ENCODE measurements at regions not wholly inside any gene's neighbourhood (a gene's known extent, or its start where the extent isn't known, plus 50 kb on each side); places are given as distances from the start of the nearest gene placed in this dataset.

DNA sequence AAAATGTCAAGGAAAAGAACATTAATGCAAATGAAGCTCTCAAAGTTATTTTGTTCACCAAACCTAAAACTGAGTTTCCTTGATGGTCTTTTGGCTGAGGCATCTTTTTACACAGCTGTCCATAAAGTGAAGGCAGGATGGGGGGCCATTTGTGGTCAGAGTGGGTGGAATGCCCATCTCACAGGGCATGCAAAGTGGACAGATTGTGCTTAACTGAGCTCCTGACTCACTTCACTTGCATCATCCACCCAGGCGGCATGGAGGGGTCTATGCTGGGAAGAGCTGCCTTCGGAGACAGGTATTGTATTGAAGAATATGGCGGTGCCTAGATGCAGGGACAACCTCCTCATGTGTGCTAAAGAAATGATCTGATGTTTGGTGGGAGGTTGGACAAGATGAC is 905.3 kb downstream of the KCNMA1 start:
- TF ChIP-seq, protein P1, sequence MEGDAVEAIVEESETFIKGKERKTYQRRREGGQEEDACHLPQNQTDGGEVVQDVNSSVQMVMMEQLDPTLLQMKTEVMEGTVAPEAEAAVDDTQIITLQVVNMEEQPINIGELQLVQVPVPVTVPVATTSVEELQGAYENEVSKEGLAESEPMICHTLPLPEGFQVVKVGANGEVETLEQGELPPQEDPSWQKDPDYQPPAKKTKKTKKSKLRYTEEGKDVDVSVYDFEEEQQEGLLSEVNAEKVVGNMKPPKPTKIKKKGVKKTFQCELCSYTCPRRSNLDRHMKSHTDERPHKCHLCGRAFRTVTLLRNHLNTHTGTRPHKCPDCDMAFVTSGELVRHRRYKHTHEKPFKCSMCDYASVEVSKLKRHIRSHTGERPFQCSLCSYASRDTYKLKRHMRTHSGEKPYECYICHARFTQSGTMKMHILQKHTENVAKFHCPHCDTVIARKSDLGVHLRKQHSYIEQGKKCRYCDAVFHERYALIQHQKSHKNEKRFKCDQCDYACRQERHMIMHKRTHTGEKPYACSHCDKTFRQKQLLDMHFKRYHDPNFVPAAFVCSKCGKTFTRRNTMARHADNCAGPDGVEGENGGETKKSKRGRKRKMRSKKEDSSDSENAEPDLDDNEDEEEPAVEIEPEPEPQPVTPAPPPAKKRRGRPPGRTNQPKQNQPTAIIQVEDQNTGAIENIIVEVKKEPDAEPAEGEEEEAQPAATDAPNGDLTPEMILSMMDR (conservative IDR thresholded peaks at IDR 0.05; ENCODE audit: low read depth, low read length) = no peak
- no peak for TF ChIP-seq EZH2 (IDR thresholded peaks at IDR 0.05; ENCODE audit: low read length, unreplicated experiment)
- no peak for TF ChIP-seq EZH2phosphoT487 (IDR thresholded peaks at IDR 0.05; ENCODE audit: borderline replicate concordance, low read length)
